K562 (cell line): ENCODE measurements at regions not wholly inside any gene's neighbourhood (a gene's known extent, or its start where the extent isn't known, plus 50 kb on each side); places are given as distances from the start of the nearest gene placed in this dataset.

Experiments used
- ATF4 ChIP-seq: fragments of 450-650 bp; formaldehyde crosslinking; IDR thresholded peaks from 2 replicates; pipeline ENCODE4 v1.4.0; 2022; ENCODE audit warnings: mild to moderate bottlenecking, moderate library complexity
- C11orf30 ChIP-seq: fragments of 450-650 bp; IDR thresholded peaks from 2 replicates; pipeline ENCODE4 v1.6.1; 2016; ENCODE audit warnings: low read depth, mild to moderate bottlenecking
- CEBPZ ChIP-seq: fragments of 150-350 bp; IDR thresholded peaks from 2 replicates; pipeline ENCODE4 v1.6.1; 2014; ENCODE audit warnings: low read depth, mild to moderate bottlenecking, low read length, borderline replicate concordance
- CSDE1 ChIP-seq, 2 experiments: fragments of 450-650 bp; IDR thresholded peaks; 2 replicates each; pipeline ENCODE4 v1.6.1; 2016; ENCODE audit warnings: mild to moderate bottlenecking in 1 of 2
- RREB1 ChIP-seq: fragments of 250-450 bp; sonication (Bioruptor Pico); IDR thresholded peaks from 2 replicates; pipeline ENCODE4 v1.4.0; 2020
- SREBF2 ChIP-seq: sonication (generic); formaldehyde crosslinking; IDR thresholded peaks from 2 replicates; pipeline ENCODE4 v1.4.0; 2020; ENCODE audit warnings: mild to moderate bottlenecking, missing genetic modification reagents
- STAT5B ChIP-seq: fragments of 250-450 bp; sonication (Bioruptor Pico); IDR thresholded peaks from 2 replicates; pipeline ENCODE4 v1.8.0; 2021; ENCODE audit warnings: mild to moderate bottlenecking, inconsistent platforms
- ZNF121 ChIP-seq: sonication (generic); formaldehyde crosslinking; conservative IDR thresholded peaks from 2 replicates; pipeline ENCODE4 v1.8.0; 2022; ENCODE audit warnings: missing genetic modification reagents
- ZNF316 ChIP-seq: fragments of 450-650 bp; IDR thresholded peaks from 2 replicates; pipeline ENCODE4 v1.6.1; 2016
- ZNF76 ChIP-seq: fragments of 250-450 bp; sonication (Bioruptor Pico); IDR thresholded peaks from 2 replicates; pipeline ENCODE4 v1.4.0; 2020; ENCODE audit warnings: mild to moderate bottlenecking, moderate library complexity, borderline replicate concordance

DNA sequence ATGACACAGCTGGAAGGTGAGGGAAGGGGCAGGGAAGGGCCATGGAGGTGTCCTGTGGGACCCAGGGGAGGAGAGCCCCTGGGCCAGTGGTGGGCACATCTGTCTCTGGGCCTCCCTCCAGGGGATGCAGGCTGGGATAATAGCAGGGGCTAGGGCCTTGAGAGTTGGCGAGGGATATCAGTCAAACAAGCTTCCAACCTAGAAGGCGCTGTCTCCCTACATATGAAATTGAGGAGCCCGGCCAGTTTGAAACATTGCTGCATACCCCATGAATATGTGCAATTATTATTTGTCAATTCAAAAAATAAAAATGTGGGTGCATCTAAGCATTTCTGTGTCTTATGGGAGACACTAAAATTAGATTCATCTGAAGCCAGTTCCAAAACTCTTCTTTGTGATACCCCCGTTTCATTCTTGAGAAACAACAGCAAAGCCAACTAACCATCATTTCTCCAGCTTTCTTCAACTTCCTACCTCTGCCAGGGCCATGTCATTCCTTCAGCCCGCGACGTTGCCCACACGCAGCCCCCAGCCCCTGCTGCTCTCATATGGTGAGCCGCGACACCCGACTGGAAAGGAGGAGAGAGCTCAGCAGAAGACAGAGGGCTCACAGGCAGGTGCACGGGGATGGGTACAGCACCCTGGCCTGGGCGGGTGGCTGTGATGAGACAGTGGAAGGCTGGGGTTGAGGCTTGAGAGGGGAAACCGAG lies 418.7 kb downstream of the GLRX3 start (continued):
- TF ChIP-seq CEBPZ, result no peak
- TF ChIP-seq C11orf30, result no peak
- TF ChIP-seq ZNF76, result no peak
- no peak for TF ChIP-seq CSDE1 (IDR thresholded peaks at IDR 0.05)
- TF ChIP-seq RREB1 (CRISPR knock-in tag), result no peak
- TF ChIP-seq ZNF121 (CRISPR knock-in tag), result no peak
- TF ChIP-seq ATF4 (CRISPR knock-in tag), result no peak
- TF ChIP-seq SREBF2 (CRISPR knock-in tag), result no peak
- no peak for TF ChIP-seq ZNF316
- TF ChIP-seq STAT5B (CRISPR knock-in tag), result no peak
